Myocyte (in vitro differentiated cells): ENCODE measurements at regions not wholly inside any gene's neighbourhood (a gene's known extent, or its start where the extent isn't known, plus 50 kb on each side); places are given as distances from the start of the nearest gene placed in this dataset.

Source experiments
- DNase-seq: peaks from one replicate; pipeline ENCODE4 v3.0.0-alpha.2; 2012; ENCODE audit warnings: low read depth

DNA sequence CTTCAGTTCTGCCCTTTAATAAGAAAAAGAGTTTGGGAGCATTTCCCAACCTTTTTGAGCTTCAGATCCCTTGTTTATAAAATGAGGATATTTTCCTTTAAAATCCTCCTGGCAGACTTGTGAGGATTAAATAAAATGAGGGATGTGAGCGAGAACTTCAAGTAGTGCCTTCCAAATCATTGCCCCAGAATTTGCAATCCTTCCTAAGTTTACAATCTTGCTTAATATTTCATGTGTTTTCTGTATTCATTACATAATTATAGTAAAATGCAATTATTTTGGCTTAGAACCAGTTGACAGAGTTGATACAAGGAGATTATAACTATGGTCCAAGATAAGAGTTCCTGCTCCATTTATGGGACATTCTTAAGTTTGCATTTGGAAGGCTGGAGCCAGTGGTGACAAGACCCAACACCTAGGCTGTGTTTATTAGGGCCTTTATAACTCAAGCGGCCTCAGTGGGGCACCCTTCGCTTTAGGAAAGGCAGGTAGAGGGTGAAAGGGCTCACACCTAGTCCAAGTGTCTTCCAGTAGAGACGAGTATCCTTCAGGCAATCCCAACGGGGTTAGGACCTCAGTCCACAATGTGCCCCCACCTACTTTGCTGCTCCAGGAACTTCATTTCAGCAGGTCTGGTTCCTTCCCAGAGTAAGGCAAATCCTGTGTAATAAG, 317.5 kb downstream of the WDR11 start:
- DNase-seq, result no peak

DNA sequence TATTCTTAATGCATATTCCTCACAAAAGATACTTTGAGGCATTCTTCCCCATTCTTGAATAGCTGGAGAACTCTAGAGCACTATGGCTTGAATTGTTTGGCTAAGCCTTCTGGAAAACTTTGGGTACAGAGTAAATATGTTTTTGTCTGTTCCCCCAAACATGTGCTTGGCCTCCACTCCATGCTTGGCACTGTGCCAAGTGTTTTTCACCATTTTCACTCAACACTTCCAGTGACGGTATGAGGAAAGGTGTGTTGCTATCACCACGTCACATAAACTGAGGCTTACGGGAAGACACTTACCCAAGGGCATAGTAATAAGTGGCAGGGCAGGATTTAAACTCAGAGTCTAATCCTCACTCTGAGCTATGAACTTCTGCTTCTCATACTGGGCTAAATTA, 318.2 kb downstream of the WDR11 start:
- DNase-seq, result no peak

- no peak for DNase-seq
Measured at GRCh38 chr10:121171825-121172787, 320.9 kb downstream of the WDR11 start.

DNA sequence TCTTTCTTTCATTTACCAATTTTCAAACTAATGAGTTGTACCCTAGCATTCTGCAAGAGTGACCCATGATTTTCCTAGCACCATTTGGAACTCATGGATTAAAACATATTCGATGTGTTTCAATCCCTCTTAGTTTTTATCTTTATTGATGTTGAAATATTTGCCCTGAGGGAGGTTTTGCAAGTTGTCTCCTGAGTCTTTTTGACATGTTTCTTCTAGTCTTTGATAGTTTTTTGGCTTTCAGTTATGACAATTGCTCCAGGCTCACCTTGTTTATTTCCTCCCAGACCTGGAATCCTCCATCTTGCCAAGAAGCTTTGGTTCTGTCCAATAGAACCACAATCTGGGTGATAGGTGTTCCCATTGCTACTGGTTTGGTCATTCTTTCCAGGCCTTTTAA, 327.8 kb downstream of the WDR11 start:
- DNase-seq, result no peak

DNA sequence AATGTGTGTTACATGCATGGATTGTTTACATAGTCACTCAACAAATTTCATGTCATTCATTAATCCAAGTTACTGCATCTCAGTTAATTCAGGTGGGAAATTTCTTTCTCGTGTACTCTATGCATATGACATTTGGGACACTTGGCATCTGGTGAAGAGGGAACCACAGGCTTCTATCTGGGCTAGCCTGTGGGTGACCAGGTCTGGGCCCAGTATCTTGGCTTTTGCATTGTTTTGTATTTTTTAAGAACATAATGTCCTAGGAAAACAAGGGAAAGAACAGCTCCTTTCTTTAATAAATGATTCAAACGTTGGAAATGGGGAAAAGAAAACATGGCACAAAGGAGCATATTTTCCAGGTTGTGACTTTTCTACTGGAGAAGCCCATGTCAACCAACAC, 331.1 kb downstream of the WDR11 start:
- DNase-seq, result no peak

GRCh38 chr10:121183236-121183635, 332.1 kb downstream of the WDR11 start:
- DNase-seq, result no peak

GRCh38 chr10:121183707-121184106, 332.5 kb downstream of the WDR11 start:
- no peak for DNase-seq

DNA sequence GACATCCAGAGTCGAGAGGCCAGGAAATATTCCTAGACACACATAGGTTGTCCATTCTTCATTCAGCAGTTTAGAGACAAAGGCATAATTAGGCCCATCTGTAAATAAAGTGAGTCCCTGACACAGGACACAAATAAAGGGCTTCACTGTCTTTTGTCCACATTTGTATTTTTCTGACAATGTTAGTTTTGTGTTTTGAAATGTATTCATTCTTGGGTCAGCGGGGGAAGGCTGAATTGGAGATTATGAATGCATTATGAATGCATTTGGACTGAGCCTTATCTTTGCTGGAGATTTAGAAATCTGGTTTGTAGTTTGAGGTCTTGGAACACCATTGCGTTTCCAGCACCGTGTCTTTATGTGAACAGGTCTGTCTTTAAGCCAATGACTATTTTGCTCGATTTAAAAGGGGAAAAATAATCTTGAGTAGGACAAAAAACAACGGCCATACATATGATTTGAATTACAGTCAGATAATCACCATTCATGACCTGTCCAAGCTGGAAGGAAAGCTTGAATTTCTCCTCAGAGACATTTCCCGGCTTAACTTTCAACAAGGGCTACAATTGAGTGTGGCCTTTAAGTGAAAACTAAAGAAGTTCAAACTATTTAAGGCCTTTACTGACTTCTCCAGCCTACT, 334.8 kb downstream of the WDR11 start:
- DNase-seq, result no peak

- DNase-seq, result no peak
Measured at GRCh38 chr10:121187391-121187790, 336.2 kb downstream of the WDR11 start.

- peak; percentile 27 for DNase-seq
Measured at GRCh38 chr10:121188005-121188404, 336.8 kb downstream of the WDR11 start.

DNA sequence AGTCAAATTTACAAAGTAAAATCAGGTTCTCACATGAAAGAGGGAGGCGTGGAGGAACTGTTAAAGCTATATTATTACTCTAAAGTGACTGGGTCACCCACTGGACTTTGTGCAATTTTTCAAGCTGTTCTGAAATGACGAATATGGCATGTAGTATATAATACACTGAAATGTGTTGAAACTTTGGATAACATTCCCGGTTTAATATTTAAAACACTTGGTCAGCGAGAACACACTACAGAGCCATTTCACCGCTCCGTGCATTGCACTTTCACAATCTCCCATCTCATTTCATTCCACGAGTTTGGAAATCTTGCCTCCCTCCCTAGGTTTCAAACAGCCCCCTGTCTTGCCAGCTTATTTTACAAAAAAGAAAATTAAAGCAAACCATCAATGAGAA, 337.9 kb downstream of the WDR11 start:
- DNase-seq, result no peak

DNA sequence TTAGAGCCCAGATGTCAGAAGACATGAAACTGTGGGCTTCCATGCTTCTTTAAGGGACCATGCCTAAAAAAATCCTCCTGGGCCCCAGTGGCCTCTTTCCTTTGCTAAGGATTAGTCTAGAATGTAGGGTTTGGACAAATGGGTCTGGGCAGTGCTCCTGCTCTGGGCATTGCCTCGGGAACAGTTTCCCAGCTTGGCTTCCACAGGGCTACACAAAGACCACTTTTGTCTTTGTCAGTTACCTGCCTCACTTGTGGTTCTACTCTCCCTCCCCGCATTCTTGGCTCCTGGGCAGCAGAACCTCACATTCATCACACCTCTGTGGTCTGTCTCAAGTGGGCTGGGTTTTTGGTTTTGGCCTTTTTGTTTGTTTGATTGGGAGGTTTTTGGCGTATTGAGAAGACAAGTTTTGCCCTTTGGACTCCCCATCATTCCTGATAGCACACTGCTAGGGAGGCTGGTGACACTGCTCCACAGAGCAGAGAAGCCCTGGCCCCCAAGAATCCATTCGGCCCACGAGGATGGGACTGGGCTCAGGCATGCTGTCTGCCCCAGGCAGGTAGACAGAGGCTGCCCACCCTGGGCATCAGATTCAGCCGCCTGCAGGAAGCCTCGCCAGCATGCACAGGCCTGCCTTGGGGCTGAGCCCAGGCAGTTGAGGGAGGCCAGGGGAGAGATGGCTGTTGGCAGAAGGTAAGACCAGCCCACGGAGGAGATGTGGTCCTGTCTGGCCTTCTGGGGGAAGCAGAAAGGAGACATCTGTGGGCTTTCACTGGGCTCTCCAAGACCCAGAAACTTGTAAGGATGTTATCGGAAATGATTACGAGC, 343.7 kb downstream of the WDR11 start:
- DNase-seq, result no peak

- DNase-seq, result no peak
Measured at GRCh38 chr10:121195524-121195910, 344.4 kb downstream of the WDR11 start.

- DNase-seq, result no peak
Measured at GRCh38 chr10:121199081-121199480, 347.9 kb downstream of the WDR11 start.

DNA sequence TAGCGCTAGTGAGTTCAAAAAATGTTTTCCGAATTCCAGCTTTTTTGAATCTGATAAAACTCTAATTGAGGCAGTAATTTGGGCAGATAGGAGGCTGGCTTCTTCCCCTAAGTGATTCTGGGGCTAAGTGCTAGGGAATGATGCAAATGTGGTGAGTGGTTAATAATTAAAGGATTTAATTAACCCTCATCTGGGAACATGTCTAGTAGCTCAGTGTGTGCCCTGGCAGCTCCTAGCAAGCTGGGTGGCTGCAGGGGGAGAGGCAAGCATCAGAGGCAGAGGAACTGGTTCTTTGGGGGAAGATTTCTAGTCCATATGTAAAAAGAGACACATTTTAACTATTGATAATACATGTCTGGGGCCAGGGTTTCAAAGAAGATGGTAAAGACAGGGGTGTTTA, 354.5 kb downstream of the WDR11 start:
- no peak for DNase-seq

- no peak for DNase-seq
Measured at GRCh38 chr10:121211446-121211845, 360.3 kb downstream of the WDR11 start.

- DNase-seq, result no peak
Measured at GRCh38 chr10:121213437-121213836, 362.3 kb downstream of the WDR11 start.

- no peak for DNase-seq
Measured at GRCh38 chr10:121216295-121216694, 365.1 kb downstream of the WDR11 start.

GRCh38 chr10:121216721-121217181, 365.6 kb downstream of the WDR11 start:
- DNase-seq, result peak; percentile 77

DNA sequence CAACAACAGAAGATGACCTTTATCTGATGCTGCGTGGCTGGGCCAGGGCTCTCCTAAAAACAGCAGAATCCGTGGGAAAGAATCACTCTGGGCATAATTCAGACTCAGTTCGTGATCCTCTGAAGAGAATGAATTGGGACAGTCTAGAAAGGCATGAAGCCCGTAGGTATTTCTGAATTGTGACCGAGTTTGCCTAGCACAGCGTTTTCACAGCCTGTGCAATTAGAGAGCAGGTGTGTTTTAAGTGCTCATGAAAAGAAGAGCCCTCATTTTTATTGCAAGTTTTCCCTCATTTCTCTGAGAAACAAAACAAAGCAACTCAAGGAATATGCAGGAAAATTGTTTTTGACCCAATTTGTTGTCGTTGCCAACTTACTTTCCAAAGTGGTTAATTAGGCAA, 366.2 kb downstream of the WDR11 start:
- DNase-seq, result no peak

DNA sequence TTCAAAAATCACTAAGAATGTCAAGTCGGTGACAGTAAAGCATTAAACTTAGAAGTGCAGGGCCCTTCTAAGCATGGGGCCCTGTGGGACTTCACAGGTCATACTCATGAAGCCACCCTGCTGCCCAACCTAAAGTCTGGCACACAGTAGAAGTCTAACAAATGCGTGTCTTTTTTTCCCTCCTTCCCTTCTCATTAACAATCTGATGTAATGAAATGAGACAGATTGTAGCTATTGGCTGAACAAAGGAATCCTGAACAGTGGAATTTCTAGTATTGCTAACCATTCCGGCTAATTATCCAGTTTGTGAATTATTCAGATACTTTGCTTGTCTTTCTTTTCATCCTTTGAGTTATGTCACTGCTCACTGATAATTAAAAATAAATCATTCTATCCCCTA, 369.9 kb downstream of the WDR11 start:
- DNase-seq, result no peak
